ENCODE measurements at regions not wholly inside any gene's neighbourhood (a gene's known extent, or its start where the extent isn't known, plus 50 kb on each side); places are given as distances from the start of the nearest gene placed in this dataset.

GRCh38 chr5:93161661-93162654, 419.1 kb downstream of the NR2F1-AS1 start:
- DNase-seq, result no peak
- no peak for ATAC-seq (ENCODE audit: low read depth)
- intact Hi-C loops (cut with micrococcal nuclease), result no loop called here
- H3K27me3 Mint-ChIP-seq, result no peaks in the 10 kb centered on the region
- Histone ChIP-seq H3K27me3 (replicated peaks in 1 of 4; ENCODE audit: control extremely low read depth in 1 of 4, control insufficient read depth in 3 of 4, insufficient read depth in 4 of 4, low read length in 3 of 4) (no peaks in the 10 kb centered on the region), H3K36me3 (replicated peaks in 1 of 2; ENCODE audit: control extremely low read depth in 1 of 2, control insufficient read depth in 1 of 2, extremely low read depth in 1 of 2, insufficient read depth in 2 of 2, low read length in 1 of 2) (no peaks in the 10 kb centered on the region), H3K79me2 (ENCODE audit: control insufficient read depth, insufficient read depth, low read length) (no peaks in the 10 kb centered on the region), H3K9me3 (ENCODE audit: control extremely low read depth in 1 of 3, control insufficient read depth in 2 of 3, insufficient read depth in 1 of 3, low read length in 2 of 3) (no peaks in the 10 kb centered on the region), H3K9ac (ENCODE audit: low read length) (no peak overlapping the region), H4K20me1 (ENCODE audit: control insufficient read depth, insufficient read depth, low read length, poor library complexity, severe bottlenecking) (no peaks in the 10 kb centered on the region), H2AFZ (ENCODE audit: insufficient read depth, low read depth, low read length, poor library complexity, severe bottlenecking) (no peak overlapping the region), H3K27ac (ENCODE audit: low read length in 2 of 2) (no peak overlapping the region), H3K4me2 (replicated peaks; ENCODE audit: low read depth, low read length, poor library complexity, severe bottlenecking) (no peak overlapping the region), H3K4me3 (ENCODE audit: control extremely low read depth in 1 of 5, extremely low read depth in 1 of 5, insufficient read depth in 1 of 5, low read depth in 2 of 5, low read length in 4 of 5) (no peak overlapping the region), H3K4me1 (ENCODE audit: control insufficient read depth in 2 of 2, insufficient read depth in 2 of 2, low read length in 2 of 2) (no peaks in the 10 kb centered on the region)
- ChIA-PET CTCF (no interaction called here), POLR2A (no interaction called here)
- no peak overlapping the region for H3K27ac Mint-ChIP-seq
- no peaks in the 10 kb centered on the region for H3K4me1 Mint-ChIP-seq
- no peak for TF ChIP-seq CTCF (IDR thresholded peaks at IDR 0.05)
- TF ChIP-seq EZH2 (IDR thresholded peaks at IDR 0.05; ENCODE audit: borderline replicate concordance, insufficient read depth, low read depth, low read length, poor library complexity, severe bottlenecking), result no peak
- 88% methylated on average over 1 of the region's 1 CpG for WGBS (ENCODE audit: insufficient coverage)
- peaks cover 2% of the 10 kb centered on the region for H3K9me3 Mint-ChIP-seq (ENCODE audit: insufficient read depth)
- H3K4me3 Mint-ChIP-seq, result no peak overlapping the region

- ATAC-seq (ENCODE audit: low read depth) (no peak), DNase-seq (no peak)
- H3K79me2 ChIP-seq (ENCODE audit: control insufficient read depth, insufficient read depth, low read length), result no peaks in the 10 kb centered on the region
- no peak for TF ChIP-seq CTCF (IDR thresholded peaks at IDR 0.05)
- no peak for TF ChIP-seq EZH2 (IDR thresholded peaks at IDR 0.05; ENCODE audit: borderline replicate concordance, insufficient read depth, low read depth, low read length, poor library complexity, severe bottlenecking)
- intact Hi-C loops (cut with micrococcal nuclease), result no loop called here
- no peak overlapping the region for H3K27ac ChIP-seq (ENCODE audit: low read length in 2 of 2)
- ChIA-PET POLR2A (no interaction called here), CTCF (no interaction called here)
- no peak overlapping the region for H3K9ac ChIP-seq (ENCODE audit: low read length)
- no peaks in the 10 kb centered on the region for H3K27me3 Mint-ChIP-seq
- no peaks in the 10 kb centered on the region for H4K20me1 ChIP-seq (ENCODE audit: control insufficient read depth, insufficient read depth, low read length, poor library complexity, severe bottlenecking)
- H2AFZ ChIP-seq (ENCODE audit: insufficient read depth, low read depth, low read length, poor library complexity, severe bottlenecking), result no peak overlapping the region
- no peak overlapping the region for H3K4me2 ChIP-seq (replicated peaks; ENCODE audit: low read depth, low read length, poor library complexity, severe bottlenecking)
- H3K4me1 Mint-ChIP-seq, result no peaks in the 10 kb centered on the region
- no peak overlapping the region for H3K4me3 Mint-ChIP-seq
- no peaks in the 10 kb centered on the region for H3K9me3 ChIP-seq (ENCODE audit: control extremely low read depth in 1 of 3, control insufficient read depth in 2 of 3, insufficient read depth in 1 of 3, low read length in 2 of 3)
- no peaks in the 10 kb centered on the region for H3K9me3 Mint-ChIP-seq (ENCODE audit: insufficient read depth)
- H3K27me3 ChIP-seq (replicated peaks in 1 of 4; ENCODE audit: control extremely low read depth in 1 of 4, control insufficient read depth in 3 of 4, insufficient read depth in 4 of 4, low read length in 3 of 4), result no peaks in the 10 kb centered on the region
- WGBS (ENCODE audit: insufficient coverage), result 95% methylated on average over 3 of the region's 3 CpGs
- no peaks in the 10 kb centered on the region for H3K36me3 ChIP-seq (replicated peaks in 1 of 2; ENCODE audit: control extremely low read depth in 1 of 2, control insufficient read depth in 1 of 2, extremely low read depth in 1 of 2, insufficient read depth in 2 of 2, low read length in 1 of 2)
- no peaks in the 10 kb centered on the region for H3K4me1 ChIP-seq (ENCODE audit: control insufficient read depth in 2 of 2, insufficient read depth in 2 of 2, low read length in 2 of 2)
- no peak overlapping the region for H3K27ac Mint-ChIP-seq
- no peak overlapping the region for H3K4me3 ChIP-seq (ENCODE audit: control extremely low read depth in 1 of 5, extremely low read depth in 1 of 5, insufficient read depth in 1 of 5, low read depth in 2 of 5, low read length in 4 of 5)
Measured at GRCh38 chr5:93158841-93159240, 422.2 kb downstream of the NR2F1-AS1 start.

All from B cell (primary cell).